ENCODE measurements at regions not wholly inside any gene's neighbourhood (a gene's known extent, or its start where the extent isn't known, plus 50 kb on each side); places are given as distances from the start of the nearest gene placed in this dataset.

GRCh38 chr11:122042981-122043380, 73.0 kb downstream of the BLID start:
- peaks cover 3% of the 10 kb centered on the region; the same call in 1 of the 2 replicates for H3K9me3 Mint-ChIP-seq
- peaks cover 37% of the 10 kb centered on the region for H3K4me1 Mint-ChIP-seq
- H3K36me3 Mint-ChIP-seq = no peaks in the 10 kb centered on the region
- CTCF ChIA-PET = no interaction called here
- H3K27me3 Mint-ChIP-seq (ENCODE audit: low read depth) = no peaks in the 10 kb centered on the region
- ATAC-seq (no peak), DNase-seq (ENCODE audit: low spot score) (no peak)
- no peak for TF ChIP-seq MAX (CRISPR knock-in tag; IDR thresholded peaks at IDR 0.05)
- no peak for TF ChIP-seq FOXP1 (CRISPR knock-in tag; IDR thresholded peaks at IDR 0.05; ENCODE audit: borderline replicate concordance)
- TF ChIP-seq NFYB (CRISPR knock-in tag; conservative IDR thresholded peaks at IDR 0.05; ENCODE audit: low read depth) = no peak
- no peak for TF ChIP-seq ARID4B (CRISPR knock-in tag; IDR thresholded peaks at IDR 0.05; ENCODE audit: borderline replicate concordance)
- no peak for TF ChIP-seq TEAD1 (CRISPR knock-in tag; IDR thresholded peaks at IDR 0.05)
- no peak for TF ChIP-seq GTF2I (CRISPR knock-in tag; conservative IDR thresholded peaks at IDR 0.05)
- TF ChIP-seq STAT6 (CRISPR knock-in tag; conservative IDR thresholded peaks at IDR 0.05; ENCODE audit: low read depth) = no peak
- no peak for TF ChIP-seq ZNF416 (CRISPR knock-in tag; IDR thresholded peaks at IDR 0.05)
- TF ChIP-seq NFE2L1 (CRISPR knock-in tag; IDR thresholded peaks at IDR 0.05) = no peak
- no peak for TF ChIP-seq CBFB (CRISPR knock-in tag; IDR thresholded peaks at IDR 0.05; ENCODE audit: low read depth)
- no peak for TF ChIP-seq FOXP4 (CRISPR knock-in tag; IDR thresholded peaks at IDR 0.05)
- TF ChIP-seq ZNF219 (CRISPR knock-in tag; IDR thresholded peaks at IDR 0.05; ENCODE audit: borderline replicate concordance) = no peak
- no peak for TF ChIP-seq TP53 (CRISPR knock-in tag; IDR thresholded peaks at IDR 0.05)
- TF ChIP-seq CDX4 (CRISPR knock-in tag; IDR thresholded peaks at IDR 0.05; ENCODE audit: borderline replicate concordance) = no peak
- TF ChIP-seq ZNF121 (CRISPR knock-in tag; IDR thresholded peaks at IDR 0.05) = no peak
- POLR2A ChIA-PET = no interaction called here
- no peak overlapping the region for H3K27ac Mint-ChIP-seq
- no peak overlapping the region for H3K4me3 Mint-ChIP-seq

GRCh38 chr11:122040464-122040863, 75.6 kb downstream of the BLID start:
- Mint-ChIP-seq H3K4me3 (no peak overlapping the region), H3K4me1 (peaks cover 60% of the 10 kb centered on the region), H3K27me3 (ENCODE audit: low read depth) (no peaks in the 10 kb centered on the region), H3K36me3 (no peaks in the 10 kb centered on the region), H3K27ac (no peak overlapping the region), H3K9me3 (no peaks in the 10 kb centered on the region)
- TF ChIP-seq ATF6 (CRISPR knock-in tag; IDR thresholded peaks at IDR 0.05) = no peak
- TF ChIP-seq GABPB1 (CRISPR knock-in tag; IDR thresholded peaks at IDR 0.05) = no peak
- no peak for TF ChIP-seq E2F4 (CRISPR knock-in tag; IDR thresholded peaks at IDR 0.05; ENCODE audit: borderline replicate concordance, low read depth)
- TF ChIP-seq USF2 (CRISPR knock-in tag; IDR thresholded peaks at IDR 0.05) = no peak
- ChIA-PET CTCF (no interaction called here), POLR2A (no interaction called here)
- no peak for DNase-seq (ENCODE audit: low spot score)
- no peak for ATAC-seq
